GM12801 (cell line): ENCODE measurements at regions not wholly inside any gene's neighbourhood (a gene's known extent, or its start where the extent isn't known, plus 50 kb on each side); places are given as distances from the start of the nearest gene placed in this dataset.

Experiments
- CTCF ChIP-seq: IDR thresholded peaks from one replicate; pipeline ENCODE4 v1.5.1; 2011; ENCODE audit warnings: control low read depth; ENCODE audit not compliant: insufficient read length; ENCODE audit errors: extremely low read depth

DNA sequence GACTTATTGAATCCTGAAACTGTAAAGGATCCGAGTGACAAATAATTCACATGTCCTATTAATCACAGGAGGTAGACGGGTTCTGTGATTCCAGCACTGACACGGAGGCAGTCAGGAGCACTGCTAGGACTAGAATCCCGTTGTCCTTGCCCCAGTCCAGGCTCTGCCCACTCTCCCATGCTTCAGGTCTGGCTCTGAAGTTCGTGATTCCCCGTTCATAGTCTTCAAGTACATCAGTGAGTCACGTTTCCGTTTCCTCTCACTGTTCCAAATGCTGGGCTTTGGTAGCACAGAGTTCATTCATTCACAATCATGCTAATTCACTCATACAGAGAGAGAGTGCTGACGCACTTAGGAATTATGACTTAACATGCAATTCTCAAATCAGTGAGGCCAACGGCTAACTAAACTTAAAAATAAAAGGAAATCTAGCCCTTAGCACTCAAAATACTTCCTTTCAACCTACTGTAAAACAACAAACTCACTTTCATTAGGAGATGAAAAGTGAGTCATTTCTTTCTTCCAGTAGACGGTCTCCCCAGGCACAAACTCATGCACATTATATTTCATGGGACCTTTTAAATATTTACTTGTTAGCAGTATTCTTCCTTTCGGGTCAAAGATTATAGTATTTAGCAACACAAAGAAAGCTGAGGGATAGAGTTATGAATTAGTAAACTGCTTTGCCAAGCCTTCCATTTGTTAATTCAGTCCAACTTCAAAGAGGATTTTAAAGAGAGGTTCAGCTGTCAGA, 94.0 kb upstream of the NHSL1 start:
- no peak for TF ChIP-seq CTCF

DNA sequence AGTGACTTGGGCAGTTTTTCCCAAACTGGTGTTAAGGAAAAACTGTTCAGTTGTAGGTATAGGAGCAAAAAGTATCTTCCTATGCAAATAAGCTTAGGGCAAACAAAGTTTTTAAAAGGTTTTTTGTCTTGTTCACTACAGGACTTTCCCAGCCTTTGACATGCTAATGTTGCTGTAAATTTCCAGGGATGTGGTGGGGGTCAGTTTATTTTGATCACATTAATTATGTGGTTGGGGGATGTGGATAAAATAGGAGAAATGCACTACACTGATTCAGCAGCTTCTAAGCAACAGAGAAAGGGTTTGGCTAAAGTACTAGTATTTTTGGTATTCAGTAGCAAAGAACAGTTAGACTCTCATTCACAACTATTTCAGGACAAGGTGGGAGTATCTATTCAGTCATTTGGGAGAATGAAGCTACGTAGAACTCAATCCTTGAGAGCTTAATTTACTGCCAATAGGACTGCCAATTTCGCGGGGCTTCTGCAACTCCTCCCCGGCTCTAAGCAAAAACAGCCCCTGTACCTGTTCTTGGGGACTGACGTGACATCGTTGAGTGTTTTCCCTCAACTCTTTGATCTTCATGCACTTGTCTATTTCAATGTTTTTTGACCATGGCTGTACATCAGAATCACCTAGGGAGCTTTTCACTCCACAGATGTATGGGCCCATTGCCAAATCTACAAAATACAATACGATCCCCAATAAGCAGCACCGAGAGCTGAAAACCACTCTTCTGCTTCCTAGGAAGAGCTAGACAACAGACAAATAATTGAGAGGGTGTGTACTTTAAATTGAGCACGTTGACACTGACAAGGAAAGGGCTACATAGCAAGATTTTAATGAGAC, 94.8 kb upstream of the NHSL1 start:
- no peak for TF ChIP-seq CTCF

DNA sequence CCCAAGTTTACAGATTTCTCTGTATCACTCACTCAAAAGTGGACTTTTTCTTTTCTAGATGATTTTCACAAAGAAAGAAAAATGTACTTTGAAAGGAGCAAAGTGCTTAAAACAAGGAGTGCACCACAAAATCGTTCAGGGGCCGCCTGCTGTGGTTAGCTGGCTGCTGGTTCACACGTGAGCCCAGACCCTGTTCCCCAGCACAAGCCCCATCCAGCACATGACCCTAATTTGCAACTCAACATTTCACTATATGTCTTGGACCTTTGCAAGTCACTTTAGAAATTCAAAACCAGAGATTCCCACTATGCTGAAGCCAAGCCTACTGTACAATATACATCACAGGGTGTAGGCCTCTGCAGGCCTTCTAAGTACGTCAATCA, 95.5 kb upstream of the NHSL1 start:
- TF ChIP-seq CTCF = no peak

DNA sequence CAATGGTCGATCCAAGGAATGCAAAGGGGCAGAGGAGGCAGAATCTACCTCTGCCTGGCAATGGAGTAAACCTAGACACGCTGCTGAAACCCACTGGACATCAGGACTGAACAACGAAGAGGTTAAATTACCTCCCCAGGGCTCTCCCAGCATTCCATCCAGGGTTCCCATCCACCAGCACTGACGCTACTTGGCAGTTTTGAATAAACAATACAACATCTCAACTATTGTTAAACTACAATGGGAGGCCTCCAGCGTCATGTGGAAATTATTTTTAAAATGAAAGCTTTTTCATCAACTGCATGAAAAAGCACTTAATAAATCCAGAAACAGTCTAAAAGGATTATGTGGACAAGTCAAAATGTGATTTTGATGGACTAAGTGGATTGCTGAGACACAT, 96.8 kb upstream of the NHSL1 start:
- TF ChIP-seq CTCF = no peak

GRCh38 chr6:138596591-138596990, 97.3 kb upstream of the NHSL1 start:
- TF ChIP-seq CTCF = no peak

DNA sequence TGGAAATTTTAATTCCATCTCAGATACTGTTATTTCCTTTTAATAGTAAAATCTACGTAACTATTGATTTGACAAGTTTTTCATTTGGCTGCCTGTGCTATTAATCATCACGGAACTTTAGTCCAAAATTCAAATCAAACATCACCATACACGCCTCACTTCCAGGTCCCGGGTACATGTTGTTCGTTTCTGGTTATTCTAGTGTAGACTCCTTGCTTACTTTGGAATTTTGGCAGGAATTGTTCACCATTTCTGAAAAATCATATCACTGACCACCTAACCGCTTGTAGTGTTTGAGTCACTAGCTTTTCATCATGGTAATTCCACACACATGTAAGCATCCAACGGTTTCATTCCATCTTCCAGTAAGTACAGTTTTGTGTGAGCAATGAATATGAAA, 98.0 kb upstream of the NHSL1 start:
- TF ChIP-seq CTCF = no peak

GRCh38 chr6:138598562-138599173, 99.4 kb upstream of the NHSL1 start:
- TF ChIP-seq CTCF = no peak
